HG03571 (cell line): ENCODE measurements at regions not wholly inside any gene's neighbourhood (a gene's known extent, or its start where the extent isn't known, plus 50 kb on each side); places are given as distances from the start of the nearest gene placed in this dataset.
"Not testable (repeated sequence)": the region's sequence is repeated elsewhere in the genome, so short reads cannot be mapped to it uniquely, and the experiment has no call there.

Experiments
- ATAC-seq: cut with Tn5 transposase; IDR thresholded peaks from one replicate; pipeline ENCODE4 v1.9.1; 2021; ENCODE audit not compliant: unreplicated experiment

DNA sequence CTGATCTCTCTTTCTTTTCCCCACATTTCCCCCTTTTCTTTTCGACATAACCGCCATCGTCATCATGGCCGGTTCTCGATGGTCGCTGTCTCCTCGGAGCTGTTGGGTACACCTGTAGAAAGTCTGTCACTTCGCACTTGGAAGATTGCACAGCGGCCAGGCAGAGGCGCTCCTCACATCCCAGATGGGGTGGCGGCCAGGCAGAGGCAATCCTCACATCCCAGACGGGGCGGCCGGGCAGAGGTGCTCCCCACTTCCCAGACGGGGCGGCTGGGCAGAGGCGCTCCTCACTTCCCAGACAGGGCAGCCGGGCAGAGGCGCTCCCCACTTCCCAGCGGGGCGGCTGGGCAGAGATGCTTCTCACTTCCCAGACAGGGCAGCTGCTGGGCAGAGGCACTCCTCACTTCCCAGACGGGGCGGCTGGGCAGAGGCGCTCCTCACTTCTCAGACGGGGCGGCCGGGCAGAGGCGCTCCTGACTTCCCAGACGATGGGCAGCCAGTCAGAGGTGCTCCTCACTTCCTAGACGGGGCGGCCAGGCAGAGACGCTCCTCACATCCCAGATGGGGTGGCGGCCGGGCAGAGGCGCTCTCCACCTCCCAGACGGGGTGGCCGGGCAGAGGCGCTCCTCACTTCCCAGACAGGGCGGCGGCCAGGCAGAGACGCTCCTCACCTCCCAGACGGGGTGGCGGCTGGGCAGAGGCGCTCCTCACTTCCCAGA lies 110.7 kb downstream of the C5orf15 start:
- ATAC-seq, result not testable (repeated sequence)

DNA sequence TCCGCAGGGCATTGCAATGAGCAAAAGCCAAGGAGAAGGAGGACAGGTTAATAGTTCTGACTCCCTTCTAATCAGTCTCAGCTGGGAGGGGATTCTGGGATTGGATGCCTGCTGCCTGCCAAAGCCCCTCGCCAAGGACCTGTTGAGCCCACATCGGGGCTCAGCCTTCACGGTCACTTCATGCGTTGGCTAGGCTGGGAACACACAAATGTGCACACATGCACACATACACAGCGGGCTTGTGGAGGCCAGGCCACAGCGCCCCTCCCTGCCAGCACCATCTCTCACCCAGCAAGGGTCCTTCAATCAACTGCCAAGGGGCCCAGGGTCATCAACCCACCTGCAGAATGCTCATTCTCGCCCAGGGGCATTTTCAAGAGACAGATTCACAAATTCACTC lies 113.9 kb downstream of the C5orf15 start:
- ATAC-seq, result no peak

DNA sequence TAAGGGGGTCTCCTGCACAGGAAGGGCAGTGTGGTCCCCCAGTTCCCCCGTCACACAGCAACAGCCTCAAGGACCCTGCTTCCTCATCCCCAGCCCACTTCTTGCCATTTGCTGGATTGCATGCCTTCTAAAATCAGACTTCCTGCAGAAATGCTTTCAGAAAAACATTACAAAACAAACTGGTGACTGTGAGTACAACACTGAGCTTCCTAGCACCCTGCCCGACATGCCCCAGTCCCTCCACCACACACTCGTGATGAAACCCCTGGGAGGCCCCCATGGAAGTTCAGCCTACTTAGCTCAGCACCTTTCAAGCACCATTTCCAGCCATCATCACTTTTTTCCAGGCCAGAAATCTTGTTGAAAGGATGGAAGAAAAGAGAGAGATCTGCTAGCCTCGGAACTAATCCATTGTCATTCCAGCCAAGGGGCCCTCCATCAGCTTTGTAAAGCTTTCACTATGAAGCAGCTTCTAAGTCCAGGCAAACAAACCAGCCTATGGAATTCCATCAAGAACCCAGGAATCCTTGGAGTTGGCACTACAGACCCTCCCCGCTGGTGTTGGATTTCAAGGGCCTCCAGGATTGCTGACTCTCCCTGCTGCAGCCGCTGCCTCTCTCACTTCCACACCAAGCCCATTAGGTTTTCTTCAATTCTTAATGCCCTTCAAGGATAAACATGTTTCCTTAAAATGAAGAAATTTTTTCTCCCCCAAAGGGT lies 114.6 kb downstream of the C5orf15 start:
- ATAC-seq, result no peak

DNA sequence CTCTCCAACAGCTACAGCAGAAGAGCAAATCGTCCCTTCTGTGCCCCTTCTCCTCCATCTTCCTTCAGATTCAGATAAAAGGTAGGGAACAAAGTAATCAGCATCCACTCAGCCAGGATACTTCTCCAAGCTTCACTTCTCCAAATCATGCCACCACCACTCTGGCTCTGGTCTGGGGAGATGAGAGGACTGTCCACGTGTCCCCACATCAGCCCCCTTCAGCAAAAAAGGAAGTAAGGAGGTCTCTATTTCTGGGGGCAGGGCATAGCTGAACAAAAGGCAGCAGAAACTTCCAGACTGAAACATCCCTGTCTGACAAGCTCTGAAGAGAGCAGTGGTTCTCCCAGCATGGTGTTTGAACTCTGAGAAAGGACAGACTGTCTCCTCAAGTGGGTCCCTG lies 116.9 kb downstream of the C5orf15 start:
- ATAC-seq, result no peak

DNA sequence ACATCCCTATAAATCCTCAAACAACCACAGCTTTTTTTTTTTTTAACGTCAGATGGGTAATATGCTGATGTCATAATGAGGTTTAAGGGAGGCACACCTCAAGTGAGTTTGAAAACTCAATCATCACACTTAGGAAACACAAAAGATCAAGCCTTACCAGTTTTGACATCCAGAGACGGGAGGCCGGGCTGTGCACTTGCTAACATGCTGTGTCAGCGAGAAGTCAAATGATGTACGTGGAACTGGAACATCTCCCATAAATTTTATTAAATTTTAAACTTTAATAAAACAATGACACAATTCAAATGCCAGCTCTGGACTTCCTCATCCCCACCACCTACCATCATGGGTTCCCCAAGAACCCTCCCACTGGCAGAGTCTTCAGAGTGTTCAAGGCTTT lies 117.6 kb downstream of the C5orf15 start:
- no peak for ATAC-seq

DNA sequence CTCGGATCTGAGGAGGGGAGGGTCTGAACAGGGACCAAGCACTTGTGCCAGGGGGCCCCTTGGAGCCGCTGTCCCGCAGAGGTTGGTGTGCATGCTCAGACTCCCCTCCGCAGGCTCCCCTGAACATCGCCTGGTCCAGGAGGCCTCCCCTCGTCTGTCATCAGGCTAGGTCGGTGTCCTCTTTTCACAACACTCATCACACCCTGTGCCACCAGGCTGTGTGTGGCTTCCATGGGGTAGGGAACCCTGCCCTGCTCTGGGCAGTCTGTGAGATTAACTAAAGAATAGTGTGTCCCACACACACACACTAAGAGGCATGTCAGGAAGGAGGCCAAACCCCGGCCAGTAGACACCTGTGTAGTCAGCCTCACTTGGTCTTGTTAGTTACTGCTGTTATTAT lies 119.3 kb downstream of the C5orf15 start:
- ATAC-seq, result no peak

DNA sequence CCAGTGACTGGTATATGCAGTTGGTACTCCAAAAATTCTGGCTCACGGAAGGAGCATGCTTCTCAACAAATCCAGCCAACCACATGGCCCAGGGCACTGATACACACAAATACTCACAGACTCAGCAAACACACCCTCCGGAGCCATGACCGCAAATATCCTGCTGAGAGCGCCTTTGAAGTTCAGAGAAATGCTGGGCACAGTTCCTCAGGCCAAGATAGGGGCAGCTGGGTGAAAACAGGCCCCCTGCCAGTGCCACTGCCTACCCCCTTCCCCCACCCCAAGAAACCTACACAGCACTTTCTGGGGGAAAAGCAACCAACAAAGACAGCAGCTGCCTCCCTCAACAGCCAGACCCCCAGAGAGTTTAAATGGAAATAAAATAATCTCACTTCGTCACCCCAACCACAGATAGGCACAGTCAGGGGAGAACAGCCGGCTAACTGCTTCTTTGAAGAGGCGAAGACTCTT lies 120.0 kb downstream of the C5orf15 start:
- ATAC-seq, result no peak

DNA sequence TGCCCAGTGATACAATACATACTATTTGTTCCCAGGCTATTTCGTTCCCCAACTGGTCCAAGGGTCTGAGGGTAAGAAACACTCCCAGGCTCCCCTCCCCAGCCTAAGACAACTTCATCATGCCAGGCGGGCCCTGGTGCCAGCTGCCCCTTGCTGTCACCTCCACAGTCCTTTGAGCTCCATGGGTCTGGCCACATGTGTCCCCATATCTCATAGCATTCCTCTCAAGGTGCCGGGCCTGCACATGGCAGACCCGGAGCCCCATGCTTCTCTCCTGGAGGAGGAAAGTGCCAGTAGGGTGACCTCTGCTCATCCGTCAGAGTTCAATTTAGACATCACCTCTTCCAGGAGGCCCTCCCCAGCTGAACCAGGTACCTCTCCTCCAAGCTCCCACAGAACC lies 120.5 kb downstream of the C5orf15 start:
- ATAC-seq, result no peak

DNA sequence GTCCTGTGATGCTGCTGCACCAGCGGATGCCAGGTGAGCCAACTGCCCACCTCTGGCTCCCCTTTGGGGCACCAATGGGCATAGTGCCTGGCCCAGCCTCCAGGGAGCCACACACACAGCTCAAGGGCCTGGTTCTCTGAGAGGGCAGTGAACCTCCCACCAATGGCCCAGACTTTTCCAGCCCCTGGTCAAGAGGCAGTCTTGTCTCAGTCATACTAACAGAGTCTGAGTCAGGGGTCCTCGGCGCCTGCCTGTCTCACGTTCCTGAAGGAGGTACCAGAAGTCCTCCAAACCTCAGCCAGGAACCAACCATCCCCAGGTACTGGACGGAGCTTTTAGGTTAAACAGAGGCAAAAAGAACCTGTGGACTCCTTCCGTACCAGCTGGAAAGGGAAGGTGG lies 121.1 kb downstream of the C5orf15 start:
- no peak for ATAC-seq

DNA sequence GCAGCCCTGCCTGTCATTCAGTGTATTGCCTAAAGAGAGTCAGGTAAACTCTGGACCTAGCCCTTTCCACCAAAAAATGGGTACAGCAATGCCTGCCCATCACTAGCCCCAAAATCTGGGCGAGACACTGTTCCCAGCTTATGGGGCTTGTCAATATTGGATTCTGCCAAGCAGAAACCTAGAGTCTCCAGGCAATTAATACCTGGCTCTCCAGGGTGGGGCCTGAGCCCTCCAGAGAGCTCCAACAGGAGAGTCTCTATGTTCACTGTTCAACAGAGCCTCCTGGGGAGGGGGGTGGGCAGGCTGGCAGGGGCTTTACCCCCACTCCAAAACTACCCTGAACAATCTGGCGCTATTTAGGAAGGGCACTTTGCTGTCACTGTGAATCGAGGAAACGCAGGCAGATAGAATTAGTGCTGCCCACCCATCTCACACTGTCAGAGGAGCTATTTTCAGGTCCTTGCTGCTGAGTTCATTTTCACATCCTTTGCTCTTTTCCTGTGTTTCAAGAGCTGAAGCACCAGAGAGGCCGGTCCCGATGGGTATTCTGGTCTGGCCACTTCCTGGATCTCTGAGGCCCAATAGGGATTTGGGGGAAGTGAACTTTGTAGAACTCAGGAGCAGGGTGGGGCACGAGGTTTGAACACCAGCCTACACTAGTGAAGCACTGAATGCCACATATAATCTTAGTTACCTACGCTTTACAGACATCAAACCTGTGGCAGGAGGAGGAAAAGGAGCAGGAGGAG lies 121.8 kb downstream of the C5orf15 start:
- no peak for ATAC-seq

DNA sequence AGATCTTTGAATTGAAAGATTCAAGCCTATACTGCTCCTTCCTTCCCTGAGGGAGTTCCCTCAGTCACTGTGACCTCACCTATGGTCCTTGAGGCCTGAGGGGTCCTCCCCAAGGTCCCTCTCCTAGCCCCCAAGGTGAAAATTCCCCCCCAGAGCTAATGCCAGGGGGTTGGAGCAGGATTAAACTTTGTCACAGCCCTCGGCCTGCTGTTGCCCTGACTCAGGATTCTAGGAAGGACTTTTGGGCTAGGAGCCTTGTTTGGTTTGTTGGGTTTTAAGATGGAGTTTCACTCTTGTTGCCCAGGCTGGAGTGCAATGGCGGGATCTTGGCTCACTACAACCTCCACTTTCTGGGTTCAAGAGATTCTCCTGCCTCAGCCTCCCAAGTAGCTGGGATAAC lies 123.2 kb downstream of the C5orf15 start:
- no peak for ATAC-seq

DNA sequence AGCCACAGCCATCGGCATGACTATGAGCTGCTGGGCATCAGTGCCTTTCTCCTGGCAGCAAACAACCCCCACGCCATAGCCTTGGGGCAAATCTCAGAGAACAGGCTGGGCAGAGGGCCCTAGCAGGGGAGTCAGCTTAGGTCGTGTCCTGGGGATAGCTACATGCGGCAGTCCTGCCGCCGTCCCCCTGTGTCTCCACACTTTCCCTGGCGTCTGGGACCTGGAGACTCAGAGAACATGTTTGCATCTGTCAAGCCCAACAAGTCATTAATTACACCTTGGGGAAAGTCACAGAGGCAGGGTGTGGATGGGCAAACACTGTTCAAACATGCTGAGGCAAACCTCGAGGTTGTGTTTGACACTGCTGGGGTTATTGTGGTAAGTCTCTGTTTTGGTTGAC lies 123.6 kb downstream of the C5orf15 start:
- ATAC-seq, result no peak

DNA sequence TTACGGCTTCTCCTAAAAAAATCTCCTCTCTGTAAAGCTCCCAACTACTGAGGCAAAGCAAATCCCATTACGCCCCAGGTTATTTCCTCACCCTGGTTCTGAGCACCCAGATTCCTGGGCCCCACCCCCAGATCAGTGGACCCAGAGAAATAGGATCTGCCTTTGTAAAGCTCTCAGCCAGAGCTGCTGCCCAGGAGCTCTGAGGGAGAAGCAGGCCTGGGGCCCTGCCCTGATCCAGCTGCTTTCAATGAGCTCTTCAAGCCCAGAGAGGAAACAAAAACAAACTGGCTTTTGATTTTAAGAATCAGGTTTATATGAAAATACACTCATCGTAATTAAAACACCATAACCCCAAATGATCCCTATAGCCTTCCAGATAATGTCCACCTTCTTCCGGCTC lies 124.5 kb downstream of the C5orf15 start:
- ATAC-seq, result no peak

DNA sequence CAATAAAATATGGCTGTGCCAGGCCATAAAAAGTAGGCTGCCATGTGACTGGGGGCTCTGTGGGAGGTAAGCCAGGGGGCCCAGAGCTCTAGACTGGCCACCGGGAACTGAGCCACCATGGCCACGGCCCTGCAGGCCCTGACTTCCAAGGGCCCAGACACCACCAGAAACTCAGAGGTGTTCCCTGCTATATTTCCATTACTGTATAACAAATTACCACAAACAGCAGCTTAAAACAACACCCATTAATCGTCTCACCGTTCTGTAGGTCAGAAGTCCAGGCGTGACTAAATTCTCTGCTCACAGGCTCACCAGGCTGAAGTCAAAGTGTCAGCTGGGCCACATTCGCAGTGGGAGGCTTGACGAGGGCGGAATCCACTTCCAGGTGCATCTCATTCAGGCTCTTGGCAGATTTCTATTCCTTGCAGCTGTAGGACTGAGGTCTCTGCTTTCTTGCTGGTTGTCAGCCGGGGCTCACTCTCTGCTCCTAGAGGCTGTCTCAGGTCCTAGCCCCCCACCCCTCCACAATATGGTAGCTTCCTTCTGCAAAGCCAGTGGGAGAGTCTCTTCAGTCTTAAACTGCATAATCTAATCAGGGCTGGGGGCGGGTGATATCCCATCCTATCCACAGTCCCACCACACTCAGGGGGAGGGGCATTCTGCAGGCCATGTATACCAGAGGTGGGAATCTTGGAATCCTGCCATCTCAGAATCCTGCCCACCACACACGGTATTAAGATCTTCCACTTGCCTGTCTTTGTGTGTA lies 125.4 kb downstream of the C5orf15 start:
- no peak for ATAC-seq

DNA sequence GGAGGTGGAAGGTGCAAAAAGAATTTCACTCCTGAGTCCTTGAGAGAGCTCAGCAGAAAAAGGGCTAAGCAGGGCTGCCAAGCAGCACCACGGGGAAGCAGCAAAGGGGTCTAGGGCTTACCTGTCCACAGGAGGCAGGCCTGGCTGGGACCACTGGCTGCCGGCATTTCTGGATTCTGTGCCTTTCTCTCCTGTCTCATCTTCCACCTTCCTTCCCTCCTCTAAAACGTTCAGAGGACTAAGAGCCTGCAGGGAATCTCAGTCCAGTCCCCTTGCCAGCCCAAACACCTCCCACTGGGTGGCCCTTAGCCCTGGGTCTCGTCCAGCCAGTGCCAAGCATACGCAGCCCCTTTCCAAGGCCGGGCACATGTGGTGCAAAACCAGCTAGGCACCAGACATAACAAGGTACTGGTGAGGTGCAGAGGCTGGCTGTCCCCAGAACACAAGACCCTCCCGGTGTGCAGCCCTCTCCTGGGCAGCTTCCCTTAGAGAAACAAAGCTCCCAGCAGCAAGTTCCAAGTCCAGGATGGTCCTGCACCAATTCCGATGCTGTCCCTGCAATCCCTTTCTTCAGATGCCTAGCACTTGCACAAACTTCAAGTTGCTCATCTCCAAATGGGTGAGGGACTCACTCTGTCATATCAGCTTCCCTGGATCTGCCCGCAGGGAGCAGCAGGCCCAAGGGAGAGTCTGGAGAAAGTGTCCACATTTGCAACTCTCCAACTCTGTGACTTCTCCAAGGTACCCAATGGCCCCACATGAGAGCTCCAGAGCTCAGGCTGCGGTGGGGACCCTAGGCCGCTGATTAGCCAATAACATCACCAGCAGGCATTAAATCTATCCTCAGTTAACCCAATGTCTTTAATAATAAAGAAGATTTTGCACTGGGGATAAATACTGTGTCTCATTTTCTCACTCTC lies 126.3 kb downstream of the C5orf15 start:
- ATAC-seq, result no peak

DNA sequence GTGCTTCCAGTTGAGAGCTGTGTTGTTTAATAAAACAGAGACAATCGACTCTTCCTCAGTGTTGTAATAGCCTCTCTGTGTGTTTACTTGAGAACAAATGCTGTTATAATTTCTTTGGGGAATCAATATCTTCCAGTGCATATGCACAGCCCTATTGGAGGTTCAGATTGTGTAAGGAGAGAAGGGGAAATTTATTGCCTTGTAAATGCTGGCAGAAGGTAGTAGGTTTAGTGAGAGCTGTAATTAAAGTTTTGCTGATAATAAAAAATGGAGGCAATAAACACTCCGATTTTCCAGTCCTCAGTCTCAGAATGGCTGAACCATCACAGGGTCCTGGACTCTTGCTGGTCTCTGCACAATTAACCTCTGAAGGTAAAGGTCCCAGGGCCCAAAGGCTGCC lies 128.3 kb downstream of the C5orf15 start:
- ATAC-seq, result no peak

DNA sequence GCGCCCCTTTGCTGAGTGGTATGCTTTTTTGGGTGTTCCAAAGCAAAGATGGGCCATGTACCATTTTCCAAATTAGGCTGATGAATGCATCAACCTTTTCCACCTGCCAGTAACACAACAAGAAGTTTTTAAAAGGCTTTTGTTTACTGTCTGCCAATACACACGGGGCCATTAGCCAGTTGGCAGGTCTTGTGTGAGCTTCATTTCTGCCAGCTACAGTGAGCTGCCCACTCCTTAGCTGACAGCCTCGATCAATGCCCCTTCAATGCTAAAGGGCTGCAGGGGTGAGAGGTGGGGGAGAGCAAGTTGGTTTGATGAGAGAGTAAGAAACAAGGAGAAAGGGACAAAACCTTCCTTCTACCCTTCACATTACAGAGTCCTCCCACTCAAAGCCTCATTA lies 128.7 kb downstream of the C5orf15 start:
- ATAC-seq, result no peak

DNA sequence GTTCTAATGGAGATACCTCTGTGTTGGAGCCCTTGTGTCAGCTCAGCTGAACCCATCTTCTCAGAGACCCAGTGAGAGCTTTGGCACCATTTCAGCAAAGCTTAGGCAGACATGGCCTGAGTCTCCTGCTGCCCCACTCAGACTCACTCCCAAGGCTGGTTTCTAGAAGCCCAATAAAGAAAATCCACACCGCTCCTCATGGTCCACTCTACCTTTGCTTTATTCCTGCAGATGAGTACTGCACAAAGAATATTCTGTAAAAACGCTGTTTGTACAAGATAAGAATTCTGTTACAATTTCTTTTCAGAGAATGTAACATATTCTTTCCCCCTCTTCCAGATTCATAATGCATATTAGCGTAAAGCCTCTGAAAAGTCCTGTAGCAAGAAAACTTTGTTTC lies 129.3 kb downstream of the C5orf15 start:
- ATAC-seq, result no peak

DNA sequence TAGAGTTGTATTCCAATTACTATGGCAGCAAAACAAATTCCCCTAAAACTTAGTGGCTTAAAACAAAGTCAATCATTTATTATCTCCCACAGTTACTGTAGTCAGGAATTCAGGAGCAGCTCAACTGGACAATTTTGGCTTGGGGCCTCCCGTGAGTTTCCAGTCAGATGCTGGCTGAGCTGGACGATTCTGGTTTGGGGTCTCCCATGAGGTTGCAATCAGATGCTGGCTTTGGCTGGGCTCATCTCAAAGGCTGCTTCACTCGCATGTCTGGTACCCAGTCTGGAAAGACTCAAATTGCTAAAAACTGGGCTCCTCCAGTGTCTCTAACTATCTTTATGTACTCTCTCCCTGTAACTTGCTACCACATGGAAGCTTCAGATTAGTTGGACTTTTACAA lies 130.1 kb downstream of the C5orf15 start:
- no peak for ATAC-seq
